ENCODE measurements at regions not wholly inside any gene's neighbourhood (a gene's known extent, or its start where the extent isn't known, plus 50 kb on each side); places are given as distances from the start of the nearest gene placed in this dataset.
"Not testable (repeated sequence)": the region's sequence is repeated elsewhere in the genome, so short reads cannot be mapped to it uniquely, and the experiment has no call there.

DNA sequence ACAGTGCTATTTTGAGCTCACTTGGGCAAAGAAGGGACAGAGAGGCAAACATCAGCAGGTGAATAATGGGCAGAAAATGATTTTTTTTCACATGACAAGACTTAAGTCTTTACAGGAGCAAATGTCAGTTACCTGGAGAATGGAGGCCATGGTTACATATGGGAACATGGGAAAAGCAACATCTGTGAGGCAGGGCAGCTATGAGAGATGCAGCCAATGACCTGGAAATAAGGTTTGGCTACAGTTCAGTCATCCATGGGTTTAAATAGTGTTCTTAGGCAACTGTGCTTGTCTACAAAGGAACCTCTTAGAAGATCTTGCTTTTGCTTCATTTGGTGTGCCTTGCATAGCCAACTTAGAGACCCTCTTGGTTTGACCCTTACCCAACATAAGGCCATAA, 490.2 kb upstream of the LCORL start:
- no peak for DNase-seq

DNA sequence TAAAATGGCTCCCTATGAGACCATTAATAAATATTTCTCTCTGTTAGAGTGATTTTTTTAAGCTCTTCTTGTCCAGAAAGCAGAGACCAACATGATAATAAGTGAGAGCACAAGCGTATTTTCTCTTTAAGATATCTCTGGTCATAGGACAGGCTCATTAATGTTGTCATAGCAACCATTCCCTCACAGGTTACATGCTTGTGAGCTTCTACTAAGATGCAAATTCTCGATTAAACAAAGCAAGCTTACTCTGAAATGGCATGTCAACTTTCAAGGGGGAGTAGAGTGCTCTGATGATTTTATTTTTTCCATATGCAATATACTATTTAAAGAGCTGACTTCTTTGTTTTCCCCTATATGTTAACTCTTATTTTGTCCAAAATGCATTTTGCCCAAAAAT, 487.2 kb upstream of the LCORL start:
- no peak for DNase-seq

DNA sequence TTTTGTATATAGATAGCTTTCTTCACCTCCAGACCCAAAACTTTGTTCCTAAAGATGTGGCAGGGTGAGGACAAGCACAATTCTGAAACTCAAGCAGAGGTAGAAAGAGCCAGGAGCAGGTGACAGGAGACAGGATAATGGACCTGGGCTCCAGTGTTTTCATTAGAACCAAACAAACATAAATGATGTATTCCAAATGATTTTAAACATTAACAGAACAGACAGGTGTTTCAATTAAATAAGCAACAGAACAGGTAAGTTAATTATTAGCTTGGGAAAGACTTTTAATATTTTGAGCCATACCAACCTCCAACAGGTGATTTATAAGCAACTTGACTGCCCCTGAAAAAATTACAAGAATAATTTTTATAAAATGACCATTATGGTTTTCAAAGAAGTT, 459.4 kb upstream of the LCORL start:
- DNase-seq = no peak

DNA sequence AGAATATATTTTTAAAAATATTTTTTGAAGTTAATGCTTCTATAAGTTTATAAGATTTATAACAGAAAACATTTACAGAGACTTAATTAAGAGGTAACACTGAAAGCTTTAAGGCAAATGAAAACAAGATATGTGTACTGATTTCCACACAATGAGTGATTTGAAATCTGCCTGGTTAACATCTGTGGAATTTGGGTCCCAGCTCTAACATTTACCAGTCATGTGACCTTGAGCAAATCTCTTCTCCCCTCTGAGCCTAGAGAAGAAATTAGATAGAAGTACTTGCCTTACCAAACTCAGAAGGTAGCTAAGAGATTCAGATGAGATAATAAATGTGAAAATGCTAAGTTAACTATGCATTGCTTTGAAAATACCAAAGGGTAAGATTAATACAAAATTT, 458.8 kb upstream of the LCORL start:
- DNase-seq = no peak

DNA sequence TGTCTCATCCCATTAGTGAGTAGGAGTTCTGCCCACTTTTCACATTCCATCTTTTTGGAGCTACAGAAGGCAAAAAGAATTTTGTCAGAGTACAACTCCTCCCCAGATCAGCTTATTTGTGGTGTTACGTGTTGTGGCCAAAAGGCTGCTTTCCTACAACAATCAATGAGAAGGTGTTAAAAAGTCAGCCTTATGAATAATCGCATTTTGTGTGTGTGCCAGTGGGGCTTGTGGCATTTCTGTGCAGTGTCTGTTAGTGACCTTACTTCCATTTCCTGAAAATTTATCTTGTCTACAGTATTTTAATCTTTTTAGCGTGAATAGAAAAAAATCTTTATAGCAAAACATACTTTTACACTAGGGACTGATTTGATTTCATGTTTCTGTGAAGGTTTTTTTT, 458.3 kb upstream of the LCORL start:
- DNase-seq = no peak

DNA sequence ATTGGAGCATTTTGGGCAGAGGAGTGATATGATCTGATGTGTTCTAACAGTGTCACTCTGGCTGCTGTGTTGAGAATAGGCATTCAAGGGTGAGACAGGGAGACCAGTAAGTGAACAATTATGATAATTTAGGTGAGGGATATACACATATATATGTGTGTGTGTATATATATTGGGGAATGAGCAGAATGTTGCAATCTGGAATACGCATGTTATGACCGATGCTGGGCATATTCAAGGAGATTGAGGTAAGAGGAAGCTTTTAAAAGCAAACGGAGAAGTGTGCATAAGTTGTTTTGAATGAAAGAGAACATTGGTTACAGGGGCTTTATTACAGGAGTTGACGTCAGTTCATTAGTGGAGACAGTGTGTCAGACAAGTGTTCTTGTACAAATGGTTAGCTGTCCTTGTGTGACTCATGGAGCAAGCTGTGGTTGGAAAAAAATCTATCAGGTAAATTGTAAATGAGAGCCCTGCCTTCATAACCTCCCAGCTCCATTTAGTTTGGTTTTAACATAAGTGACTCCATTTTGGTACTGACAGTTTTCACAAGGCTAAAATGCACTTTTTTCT, 442.5 kb upstream of the LCORL start:
- no peak for DNase-seq

DNA sequence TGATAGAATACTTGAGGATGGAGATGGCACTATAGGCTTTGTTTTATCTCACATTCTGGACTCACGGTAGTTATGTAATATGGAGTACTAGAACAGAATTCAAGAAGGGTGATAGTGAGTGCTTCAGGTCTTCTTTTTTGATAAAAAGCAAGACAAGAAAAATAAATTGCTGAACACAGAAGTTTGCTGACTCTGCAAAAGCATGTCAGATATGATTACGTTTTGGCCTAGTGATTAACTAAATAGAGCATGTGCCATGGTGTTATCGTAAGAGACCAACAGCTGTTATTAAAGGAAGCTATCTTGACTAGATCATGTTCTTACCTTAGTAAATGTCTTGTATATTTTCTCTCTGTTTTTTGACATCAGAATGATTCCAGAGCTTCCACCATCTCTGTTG, 436.9 kb upstream of the LCORL start:
- no peak for DNase-seq

DNA sequence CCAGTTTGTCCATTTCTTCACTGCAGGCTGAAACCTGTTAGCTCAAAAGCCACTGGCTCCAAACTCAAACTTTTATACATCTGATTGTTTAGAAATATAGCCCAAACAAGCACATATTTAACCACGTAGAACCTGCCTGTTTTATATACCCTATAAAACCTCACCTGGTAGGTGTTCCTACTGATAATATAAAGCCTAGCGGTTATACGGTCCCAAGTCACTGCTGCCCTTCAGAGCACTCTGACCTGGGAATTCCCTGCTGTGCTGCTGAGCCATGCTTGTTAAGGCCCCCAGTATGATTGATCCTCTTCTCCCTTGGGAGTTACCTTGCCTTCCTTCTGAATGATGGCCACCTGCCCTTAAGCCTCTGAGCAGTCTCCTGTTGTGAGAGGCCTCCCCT, 432.8 kb upstream of the LCORL start:
- DNase-seq = no peak

DNA sequence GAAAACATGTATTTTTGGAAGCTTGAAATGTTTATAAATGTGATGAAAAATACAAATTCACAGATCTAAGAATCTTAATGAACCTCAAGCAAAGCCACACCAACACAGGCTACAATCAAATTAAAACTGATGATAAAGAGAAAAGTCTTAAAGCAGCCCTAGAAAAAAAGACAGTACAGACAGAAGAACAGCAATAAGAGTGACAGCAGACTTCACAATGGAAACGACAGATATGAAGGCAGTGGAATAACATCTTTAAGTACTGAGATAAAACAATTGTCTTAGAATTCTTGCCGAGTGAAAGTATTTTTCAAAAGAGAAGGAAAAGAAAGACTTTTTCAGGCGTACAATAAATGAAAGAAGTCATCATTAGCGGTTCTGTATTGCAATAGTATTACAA, 423.6 kb upstream of the LCORL start:
- DNase-seq = no peak

DNA sequence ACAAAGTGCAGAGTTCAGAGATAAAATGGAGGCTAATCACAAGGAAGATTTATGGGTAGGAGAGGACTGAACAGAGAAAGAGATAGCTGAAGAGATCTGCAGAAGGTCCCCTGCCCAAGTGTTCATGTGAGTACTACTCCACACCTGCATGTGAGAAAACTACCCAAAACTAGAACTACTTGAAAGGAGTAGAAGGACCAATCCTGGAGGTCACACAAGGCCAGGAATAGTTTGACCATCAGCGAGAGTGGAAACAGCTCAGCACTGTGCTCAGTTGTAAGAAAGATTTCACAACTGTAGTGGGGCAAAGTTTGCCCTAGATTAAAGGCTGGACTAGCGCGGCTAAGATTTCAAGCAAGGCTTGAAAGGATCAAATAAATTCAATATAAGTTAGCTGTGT, 422.7 kb upstream of the LCORL start:
- DNase-seq = no peak

DNA sequence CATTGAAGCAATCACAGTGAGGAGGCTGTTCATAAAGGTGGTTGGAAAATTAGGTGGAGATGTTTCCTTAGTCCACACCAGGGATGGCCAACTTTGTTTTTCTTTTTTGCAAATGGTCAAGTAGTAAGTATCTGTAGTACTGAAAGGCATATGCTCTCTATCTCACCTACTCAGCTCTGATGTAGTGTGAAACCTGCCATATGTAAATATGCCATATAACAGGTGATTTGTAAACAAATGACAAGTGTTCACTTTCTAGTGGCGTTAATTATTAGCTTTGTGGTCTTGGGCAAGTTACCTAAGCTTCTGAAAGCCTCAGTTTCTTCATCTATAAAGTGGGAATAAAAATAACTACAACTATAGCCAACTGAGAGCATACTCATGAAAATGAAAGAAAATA, 421.4 kb upstream of the LCORL start:
- no peak for DNase-seq

DNA sequence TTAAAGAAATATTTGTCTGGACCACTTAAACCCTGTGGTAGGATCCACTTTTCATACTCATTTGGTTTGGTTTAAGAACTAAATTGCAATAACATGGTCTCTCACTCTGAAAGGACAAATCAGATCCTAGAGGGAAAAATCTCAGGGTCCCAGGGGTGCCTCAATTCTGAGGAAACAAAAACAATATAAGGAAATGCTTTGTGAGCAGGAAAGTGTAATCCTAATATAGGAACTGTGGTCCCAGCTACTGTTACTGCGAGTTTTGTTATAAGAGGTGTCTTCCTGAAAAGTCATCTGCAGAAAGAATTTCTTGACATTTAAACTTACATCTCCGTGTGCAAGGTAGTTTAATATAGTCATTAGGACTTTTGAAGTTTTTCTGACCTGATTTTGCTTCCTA, 420.1 kb upstream of the LCORL start:
- no peak for DNase-seq

DNA sequence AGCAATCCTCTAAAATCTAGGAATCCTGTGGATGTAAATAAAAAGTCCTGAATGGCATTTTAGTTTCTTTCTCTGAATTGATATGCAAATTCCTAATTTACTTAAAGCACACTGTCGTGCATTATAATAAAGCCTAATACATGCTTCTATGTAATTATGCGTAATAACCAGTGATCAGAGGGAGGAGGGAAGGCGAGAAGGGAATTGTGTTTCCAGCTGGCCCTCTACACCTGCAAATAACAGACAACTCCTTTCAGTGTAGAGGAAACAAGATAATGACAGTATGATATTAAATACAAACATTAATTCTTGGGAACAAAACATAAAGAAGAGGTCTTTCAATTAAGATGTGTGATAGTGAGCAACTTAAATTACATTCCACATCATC, 419.6 kb upstream of the LCORL start:
- no peak for DNase-seq

DNA sequence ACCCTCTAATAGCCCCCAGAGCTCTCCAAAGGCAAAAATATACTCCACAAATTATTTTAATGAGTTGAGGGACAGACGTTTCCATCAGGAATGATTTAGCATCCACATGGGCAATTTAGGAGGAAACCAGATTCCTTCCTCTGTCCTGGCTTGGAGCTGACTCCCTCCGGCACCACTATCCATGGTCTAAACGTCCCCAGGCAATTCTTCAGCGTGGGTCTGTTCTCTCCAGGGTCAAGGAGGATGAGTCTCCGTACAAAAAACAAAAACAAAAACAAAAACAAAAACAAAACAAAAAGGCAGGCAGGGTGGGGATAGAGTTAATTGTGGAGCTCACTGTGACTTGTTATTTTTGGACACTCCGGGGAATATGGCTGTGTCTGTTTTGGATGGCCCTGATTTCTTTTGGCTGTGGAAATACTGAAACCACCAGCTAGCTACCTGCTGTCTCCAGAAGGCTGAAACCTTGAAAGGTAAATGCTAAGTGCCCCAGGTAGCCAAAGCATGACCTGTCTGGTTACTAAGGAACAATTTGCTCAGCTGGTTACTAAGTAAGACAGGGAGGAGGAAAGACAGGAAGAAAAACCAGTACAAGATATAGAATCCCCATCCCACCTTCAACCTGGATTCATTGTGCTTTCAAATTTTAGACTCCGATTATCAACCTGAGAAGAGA, 419.1 kb upstream of the LCORL start:
- DNase-seq = no peak

DNA sequence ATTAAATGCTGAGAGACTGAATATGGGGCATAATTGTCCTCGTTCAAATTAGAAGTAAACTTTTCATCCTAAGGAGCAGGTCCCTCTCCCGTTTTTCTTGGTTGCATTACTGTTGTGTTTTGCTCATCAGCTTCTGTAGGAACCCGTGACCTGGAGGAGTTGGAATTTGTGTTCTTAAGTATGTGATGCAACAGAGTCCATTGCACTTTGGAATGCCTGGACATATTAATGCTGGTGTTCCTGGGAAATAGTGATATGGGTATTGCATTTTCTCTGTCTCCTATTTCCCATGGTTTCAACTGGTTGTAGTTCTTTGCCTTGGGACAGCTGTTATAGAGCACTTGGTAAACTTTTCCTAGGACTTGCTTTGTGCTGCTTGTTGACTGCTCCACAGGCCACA, 417.8 kb upstream of the LCORL start:
- DNase-seq = no peak

DNA sequence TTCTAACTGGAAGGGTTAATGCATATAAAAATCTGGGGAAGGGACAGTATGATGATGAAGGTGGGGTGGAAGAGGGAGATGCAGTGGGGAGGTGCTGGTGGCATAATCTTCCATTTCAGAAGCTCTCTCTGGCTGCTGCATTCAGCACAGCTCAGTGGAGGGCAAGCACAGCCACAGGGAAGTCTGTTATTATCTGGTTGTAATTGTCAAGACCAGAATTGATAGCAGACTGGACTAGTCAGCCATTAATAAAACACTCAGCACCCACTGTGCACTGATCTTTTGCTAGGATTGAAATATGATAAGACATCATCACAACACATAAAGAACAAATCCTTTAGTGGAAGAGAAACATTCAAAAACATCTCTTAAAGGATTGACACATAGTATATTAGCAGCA, 414.2 kb upstream of the LCORL start:
- DNase-seq = no peak

DNA sequence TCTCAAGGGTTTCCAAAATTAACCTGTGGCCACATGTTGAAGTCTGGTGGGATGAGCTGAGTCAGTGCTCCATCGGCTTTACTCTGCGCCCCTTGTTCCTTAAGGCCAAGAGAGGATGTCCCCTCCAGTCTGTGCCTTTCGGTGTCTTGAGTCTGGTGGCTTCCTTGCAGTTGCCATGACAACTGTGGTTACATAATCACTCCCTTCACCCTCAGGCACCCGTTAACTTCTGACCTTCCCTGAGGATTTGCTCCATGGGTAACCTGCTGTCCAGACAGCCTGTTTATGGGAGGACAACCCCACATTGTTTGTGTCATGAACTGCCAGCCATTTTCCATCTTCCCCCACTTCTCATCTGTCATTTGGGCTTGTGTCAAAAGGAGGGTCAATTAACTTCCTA, 401.1 kb upstream of the LCORL start:
- no peak for DNase-seq

DNA sequence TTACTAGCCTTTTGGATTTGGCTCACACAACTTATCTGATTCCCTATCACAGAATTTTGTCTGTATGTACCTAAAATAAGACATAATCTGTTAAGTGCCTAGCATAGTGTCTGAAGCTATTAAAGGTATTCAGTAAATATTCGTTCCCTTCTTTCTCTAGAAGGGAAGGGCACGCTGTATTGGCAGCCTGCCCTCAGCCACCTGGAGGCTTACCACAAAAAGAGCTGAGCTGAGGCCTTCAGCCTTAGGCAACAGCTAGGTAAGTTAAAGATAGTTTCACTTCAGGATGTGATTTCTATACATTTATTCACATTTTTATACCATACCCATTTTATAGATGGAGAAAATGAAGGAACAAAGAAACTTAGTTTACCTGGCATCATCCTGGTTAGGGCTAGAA, 400.0 kb upstream of the LCORL start:
- DNase-seq = no peak

DNA sequence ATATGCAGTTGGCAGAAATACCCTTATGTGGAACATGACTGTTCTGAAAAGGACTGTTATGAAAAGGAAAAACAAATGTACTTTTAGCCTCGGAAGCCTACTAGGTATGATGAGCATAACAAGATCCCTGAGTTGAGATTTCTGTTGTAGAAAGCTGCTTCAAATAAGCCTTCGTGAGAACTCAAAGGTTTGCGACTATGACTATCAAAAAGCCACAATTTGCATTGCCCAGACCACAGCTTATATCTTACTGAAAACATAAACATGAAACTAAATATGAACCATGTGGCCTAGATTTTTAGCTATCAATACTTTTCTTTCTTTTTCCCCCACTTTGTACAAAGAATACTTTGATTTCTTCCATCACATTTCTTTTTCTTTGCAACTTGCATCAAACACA, 398.2 kb upstream of the LCORL start:
- no peak for DNase-seq

DNA sequence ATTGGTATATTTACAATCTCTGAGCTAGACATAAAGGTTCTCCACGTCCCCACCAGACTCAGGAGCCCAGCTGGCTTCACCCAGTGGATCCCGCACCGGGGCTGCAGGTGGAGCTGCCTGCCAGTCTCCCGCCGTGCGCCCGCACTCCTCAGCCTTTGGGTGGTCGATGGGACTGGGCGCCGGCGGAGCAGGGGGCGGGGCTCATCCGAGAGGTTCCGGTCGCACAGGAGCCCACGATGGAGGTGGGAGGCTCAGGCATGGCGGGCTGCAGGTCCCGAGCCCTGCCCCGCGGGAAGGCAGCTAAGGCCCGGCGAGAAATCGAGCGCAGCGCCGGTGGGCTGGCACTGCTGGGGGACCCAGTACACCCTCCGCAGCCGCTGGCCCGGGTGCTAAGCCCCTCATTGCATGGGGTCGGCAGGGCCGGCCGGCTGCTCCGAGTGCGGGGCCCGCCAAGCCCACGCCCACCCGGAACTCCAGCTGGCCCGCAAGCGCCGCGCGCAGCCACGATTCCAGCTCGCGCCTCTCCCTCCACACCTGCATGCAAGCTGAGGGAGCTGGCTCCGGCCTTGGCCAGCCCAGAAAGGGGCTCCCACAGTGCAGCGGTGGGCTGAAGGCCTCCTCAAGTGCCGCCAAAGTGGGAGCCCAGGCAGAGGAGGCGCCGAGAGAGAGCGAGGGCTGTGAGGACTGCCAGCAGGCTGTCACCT, 396.8 kb upstream of the LCORL start:
- DNase-seq = not testable (repeated sequence)

DNA sequence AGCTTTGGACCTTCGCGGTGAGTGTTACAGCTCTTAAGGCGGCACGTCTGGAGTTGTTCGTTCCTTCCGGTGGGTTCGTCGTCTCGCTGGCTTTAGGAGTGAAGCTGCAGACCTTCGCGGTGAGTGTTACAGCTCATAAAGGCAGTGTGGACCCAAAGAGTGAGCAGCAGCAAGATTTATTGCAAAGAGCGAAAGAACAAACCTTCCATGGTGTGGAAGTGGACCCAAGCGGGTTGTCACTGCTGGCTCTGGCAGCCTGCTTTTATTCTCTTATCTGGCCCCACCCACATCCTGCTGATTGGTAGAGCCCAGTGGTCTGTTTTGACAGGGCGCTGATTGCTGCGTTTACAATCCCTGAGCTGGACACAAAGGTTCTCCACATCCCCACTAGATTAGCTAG, 396.1 kb upstream of the LCORL start:
- DNase-seq = not testable (repeated sequence)

DNA sequence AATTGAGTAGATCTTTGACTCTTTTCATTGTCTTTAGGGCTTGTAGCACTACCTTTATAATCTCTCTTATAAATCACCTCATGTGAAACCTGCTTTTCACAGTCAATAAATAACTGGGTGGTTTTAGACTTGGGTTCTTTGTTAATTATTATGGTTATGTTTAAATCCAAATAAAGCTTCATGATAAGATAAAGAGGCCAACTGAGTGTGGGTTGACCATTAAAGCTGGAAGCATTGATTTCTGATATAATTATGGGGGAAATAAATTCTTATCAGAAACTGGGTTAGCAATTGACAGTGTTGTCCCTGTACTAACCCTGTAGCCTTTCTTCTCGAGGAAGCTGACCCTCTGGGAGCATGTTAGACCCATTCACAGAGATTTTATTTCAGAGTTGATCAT, 384.7 kb upstream of the LCORL start:
- no peak for DNase-seq

DNA sequence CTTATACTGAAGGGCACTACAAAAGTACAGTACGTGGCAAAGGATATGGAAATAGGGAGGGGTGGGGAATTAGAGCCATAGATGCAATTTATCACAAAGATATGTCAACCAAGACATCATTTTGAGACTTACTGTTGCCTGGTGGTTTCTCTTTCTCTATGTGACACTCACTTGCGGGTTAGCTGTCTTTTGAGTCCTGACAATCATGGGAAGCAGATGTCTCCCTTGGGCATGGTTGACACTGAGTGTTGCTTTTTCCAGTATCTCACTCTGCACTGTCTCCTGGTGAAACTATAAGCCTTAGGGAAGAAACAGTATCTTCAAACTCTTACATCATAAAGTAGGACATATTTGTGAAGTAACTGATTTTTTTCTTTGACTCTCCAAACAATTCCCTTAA, 383.5 kb upstream of the LCORL start:
- DNase-seq = no peak

DNA sequence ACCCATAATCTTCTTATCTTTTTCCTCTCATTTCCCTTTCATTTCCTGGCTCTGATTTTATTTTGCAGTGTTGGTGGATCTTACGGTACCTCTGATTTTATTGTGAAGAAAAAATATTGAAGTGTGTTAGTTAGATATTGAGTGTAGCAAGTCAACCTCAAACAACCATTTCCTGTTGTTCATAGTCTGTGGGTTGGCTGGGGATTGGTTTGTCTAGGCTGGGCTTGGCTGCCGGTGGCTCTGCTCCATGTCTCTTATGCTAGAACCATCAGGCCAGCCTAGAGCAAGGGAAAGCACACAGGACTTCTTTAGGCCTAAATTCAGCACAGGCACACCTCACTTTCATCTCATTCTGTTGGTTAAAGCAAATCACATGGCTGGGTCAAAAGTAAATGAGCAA, 383.1 kb upstream of the LCORL start:
- no peak for DNase-seq

DNA sequence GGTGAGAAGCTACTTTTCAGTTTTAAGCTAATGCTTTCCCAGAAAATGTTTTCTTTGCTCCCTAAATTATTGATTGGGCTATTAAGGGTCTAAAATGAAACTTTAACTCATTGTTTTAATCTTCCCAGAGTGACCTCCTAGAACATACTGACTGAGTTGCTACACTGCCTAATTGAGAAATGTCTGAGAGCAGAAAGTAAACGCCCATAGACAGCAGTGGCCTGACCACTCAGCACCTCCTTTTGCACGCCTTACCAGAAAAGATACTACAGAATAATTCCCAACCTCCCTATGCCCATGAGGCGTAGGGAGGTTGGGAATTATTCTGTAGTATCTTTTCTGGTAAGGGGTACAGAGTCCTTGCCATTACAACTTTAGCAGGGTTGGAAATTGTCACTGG, 381.8 kb upstream of the LCORL start:
- no peak for DNase-seq

Data from SIG-M5 (cell line).